ENCODE measurements at regions not wholly inside any gene's neighbourhood (a gene's known extent, or its start where the extent isn't known, plus 50 kb on each side); places are given as distances from the start of the nearest gene placed in this dataset.

DNA sequence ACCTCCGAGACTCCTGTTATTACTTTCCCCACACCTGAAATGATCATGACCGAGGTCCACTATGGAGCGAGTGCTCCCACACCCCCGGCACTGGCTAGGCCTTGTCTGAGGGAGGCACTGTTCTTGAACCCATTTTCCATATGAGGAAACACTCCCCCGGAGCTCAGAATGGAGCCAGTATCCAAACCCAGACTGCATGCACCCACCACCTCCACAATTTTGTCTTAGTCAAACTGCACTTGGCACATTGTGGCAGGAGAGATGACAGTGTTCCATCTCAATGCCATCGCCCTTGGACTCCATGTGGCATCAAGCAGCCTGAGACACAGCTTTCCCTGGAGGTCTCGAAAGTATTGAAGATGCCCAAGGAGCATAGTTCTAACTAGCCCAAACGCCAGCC lies 154.1 kb downstream of the NUP210 start:
- no peak overlapping the region for H2AFZ ChIP-seq (ENCODE audit: control insufficient read depth, low read depth, low read length)
- H3K9ac ChIP-seq (ENCODE audit: control insufficient read depth, insufficient read depth, low read length), result no peak overlapping the region
- H3K9me3 ChIP-seq (replicated peaks; ENCODE audit: control insufficient read depth, insufficient read depth, low read length), result no peaks in the 10 kb centered on the region; the same call in 2 of the 3 replicates
- ChIA-PET CTCF (interaction anchor here (0.8 kb wide), 1 partner anchor 12 kb away, joined by 4 read pairs; no protein-coding TSS in a partner anchor), RAD21 (ENCODE audit: unreplicated experiment) (no interaction called here), SMC1A (ENCODE audit: uncharacterized antibody, unreplicated experiment) (no interaction called here), POLR2A (interaction anchor here (0.6 to 0.7 kb wide), 2 partner anchors 9 to 24 kb away, joined by 3 to 5 read pairs; no protein-coding TSS in a partner anchor)
- H3K36me3 ChIP-seq (ENCODE audit: control insufficient read depth in 2 of 2, insufficient read depth in 2 of 2, low read length in 1 of 2), result no peaks in the 10 kb centered on the region
- H3K4me1 ChIP-seq (ENCODE audit: control insufficient read depth, insufficient read depth, low read length), result peaks cover 8% of the 10 kb centered on the region; the same call in 1 of the 2 replicates
- intact Hi-C loops (cut with micrococcal nuclease; ENCODE audit: unreplicated experiment), result no loop called here
- no peak overlapping the region for H3K4me3 ChIP-seq
- WGBS (ENCODE audit: insufficient coverage, insufficient replicate concordance, low lambda C conversion rate, missing lambda C conversion rate), result 42% methylated on average over 8 of the region's 8 CpGs
- no peak for ATAC-seq
- in situ Hi-C loops (cut with MboI), result no loop called here
- H3K79me2 ChIP-seq (ENCODE audit: control insufficient read depth, insufficient read depth, low read length), result no peaks in the 10 kb centered on the region
- TF ChIP-seq NFIC (IDR thresholded peaks at IDR 0.05; ENCODE audit: low read depth, low read length) (no peak), SP1 (IDR thresholded peaks at IDR 0.05; ENCODE audit: low read depth, low read length) (no peak), ZNF24 (IDR thresholded peaks at IDR 0.05) (no peak), DPF2 (IDR thresholded peaks at IDR 0.05) (no peak), CREB1 (IDR thresholded peaks at IDR 0.05; ENCODE audit: low read depth) (no peak), JUND (IDR thresholded peaks at IDR 0.05; ENCODE audit: low read depth, low read length) (no peak), WRNIP1 (IDR thresholded peaks at IDR 0.05; ENCODE audit: borderline replicate concordance, low read depth, low read length) (no peak), POU2F2 (IDR thresholded peaks at IDR 0.05; ENCODE audit: borderline replicate concordance, low read depth, low read length) (no peak), FOS (IDR thresholded peaks at IDR 0.05; ENCODE audit: borderline replicate concordance, extremely low read depth, insufficient read length) (no peak), BRCA1 (IDR thresholded peaks at IDR 0.05; ENCODE audit: low read depth, low read length) (no peak), STAT1 (conservative IDR thresholded peaks at IDR 0.05) (no peak), HCFC1 (IDR thresholded peaks at IDR 0.05; ENCODE audit: low read length) (no peak), EP300 (IDR thresholded peaks at IDR 0.05; ENCODE audit: borderline replicate concordance in 1 of 2, control insufficient read depth in 1 of 2, low read depth in 2 of 2, low read length in 2 of 2) (no peak)
- TF ChIP-seq, protein P1, sequence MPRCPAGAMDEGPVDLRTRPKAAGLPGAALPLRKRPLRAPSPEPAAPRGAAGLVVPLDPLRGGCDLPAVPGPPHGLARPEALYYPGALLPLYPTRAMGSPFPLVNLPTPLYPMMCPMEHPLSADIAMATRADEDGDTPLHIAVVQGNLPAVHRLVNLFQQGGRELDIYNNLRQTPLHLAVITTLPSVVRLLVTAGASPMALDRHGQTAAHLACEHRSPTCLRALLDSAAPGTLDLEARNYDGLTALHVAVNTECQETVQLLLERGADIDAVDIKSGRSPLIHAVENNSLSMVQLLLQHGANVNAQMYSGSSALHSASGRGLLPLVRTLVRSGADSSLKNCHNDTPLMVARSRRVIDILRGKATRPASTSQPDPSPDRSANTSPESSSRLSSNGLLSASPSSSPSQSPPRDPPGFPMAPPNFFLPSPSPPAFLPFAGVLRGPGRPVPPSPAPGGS (IDR thresholded peaks at IDR 0.05; ENCODE audit: borderline replicate concordance, insufficient read depth, low read depth, low read length, poor library complexity, severe bottlenecking), result no peak
- TF ChIP-seq, protein P2, sequence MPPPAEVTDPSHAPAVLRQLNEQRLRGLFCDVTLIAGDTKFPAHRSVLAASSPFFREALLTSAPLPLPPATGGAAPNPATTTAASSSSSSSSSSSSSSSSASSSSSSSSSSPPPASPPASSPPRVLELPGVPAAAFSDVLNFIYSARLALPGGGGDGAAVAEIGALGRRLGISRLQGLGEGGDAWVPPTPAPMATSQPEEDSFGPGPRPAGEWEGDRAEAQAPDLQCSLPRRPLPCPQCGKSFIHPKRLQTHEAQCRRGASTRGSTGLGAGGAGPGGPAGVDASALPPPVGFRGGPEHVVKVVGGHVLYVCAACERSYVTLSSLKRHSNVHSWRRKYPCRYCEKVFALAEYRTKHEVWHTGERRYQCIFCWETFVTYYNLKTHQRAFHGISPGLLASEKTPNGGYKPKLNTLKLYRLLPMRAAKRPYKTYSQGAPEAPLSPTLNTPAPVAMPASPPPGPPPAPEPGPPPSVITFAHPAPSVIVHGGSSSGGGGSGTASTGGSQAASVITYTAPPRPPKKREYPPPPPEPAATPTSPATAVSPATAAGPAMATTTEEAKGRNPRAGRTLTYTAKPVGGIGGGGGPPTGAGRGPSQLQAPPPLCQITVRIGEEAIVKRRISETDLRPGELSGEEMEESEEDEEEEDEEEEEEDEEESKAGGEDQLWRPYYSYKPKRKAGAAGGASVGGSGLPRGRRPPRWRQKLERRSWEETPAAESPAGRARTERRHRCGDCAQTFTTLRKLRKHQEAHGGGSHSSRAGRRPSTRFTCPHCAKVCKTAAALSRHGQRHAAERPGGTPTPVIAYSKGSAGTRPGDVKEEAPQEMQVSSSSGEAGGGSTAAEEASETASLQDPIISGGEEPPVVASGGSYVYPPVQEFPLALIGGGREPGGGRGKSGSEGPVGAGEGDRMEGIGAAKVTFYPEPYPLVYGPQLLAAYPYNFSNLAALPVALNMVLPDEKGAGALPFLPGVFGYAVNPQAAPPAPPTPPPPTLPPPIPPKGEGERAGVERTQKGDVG (CRISPR knock-in tag; IDR thresholded peaks at IDR 0.05), result no peak
- DNase-seq (ENCODE audit: low read depth, low spot score), result no peak
- H4K20me1 ChIP-seq (ENCODE audit: control insufficient read depth, insufficient read depth), result no peaks in the 10 kb centered on the region
- FAIRE-seq, result no peak
- H3K27ac ChIP-seq (ENCODE audit: control insufficient read depth, insufficient read depth), result no peak overlapping the region
- no TSS peak for BruUV-seq (replicated peaks)
- no peak overlapping the region for H3K4me2 ChIP-seq (ENCODE audit: control insufficient read depth, insufficient read depth)
- no peaks in the 10 kb centered on the region; a peak in 1 of 4 replicates for H3K27me3 ChIP-seq (replicated peaks in 1 of 2; ENCODE audit: control insufficient read depth in 2 of 2, insufficient read depth in 2 of 2, low read length in 1 of 2)
